Keratinocyte (primary cell): ENCODE measurements at regions not wholly inside any gene's neighbourhood (a gene's known extent, or its start where the extent isn't known, plus 50 kb on each side); places are given as distances from the start of the nearest gene placed in this dataset.

Experiments
- EZH2 ChIP-seq: IDR thresholded peaks from one replicate; pipeline ENCODE4 v1.6.1; 2012; ENCODE audit warnings: inconsistent platforms, mild to moderate bottlenecking, low read length, moderate library complexity
- TF ChIP-seq, protein P1 (sequence below), 3 experiments: IDR thresholded peaks in 1 of 3; conservative IDR thresholded peaks in 1 of 3; optimal IDR thresholded peaks in 1 of 3; 2 replicates in 2 of 3; 3 replicates in 1 of 3; pipeline versions ENCODE3 to v1.5.1; 2011; ENCODE audit warnings: low read length in 3 of 3, mild to moderate bottlenecking in 3 of 3, moderate library complexity in 2 of 3, control low read depth in 1 of 3, inconsistent platforms in 1 of 3; ENCODE audit not compliant: insufficient read depth in 2 of 3; ENCODE audit errors: extremely low read depth in 1 of 3

DNA sequence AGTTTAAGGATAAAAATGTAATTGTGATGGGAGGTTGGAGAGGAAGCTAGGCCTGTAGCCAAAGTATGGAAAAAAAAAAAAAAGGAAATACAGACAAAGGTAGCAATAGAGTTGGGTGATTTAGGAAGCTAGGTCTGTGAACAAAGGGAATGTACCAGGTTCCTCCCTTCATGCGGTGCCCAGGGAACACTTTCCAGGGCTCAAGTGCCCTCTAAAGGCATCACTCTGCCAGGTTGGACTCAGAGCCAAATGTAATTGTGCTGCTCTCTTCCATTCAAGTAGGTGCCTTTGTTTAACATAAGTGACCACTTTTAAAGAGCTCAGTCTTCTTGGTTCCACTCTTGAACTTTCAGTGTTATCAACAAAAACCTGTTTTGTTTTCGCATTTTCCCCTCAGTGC, 159.7 kb upstream of the AHI1 start:
- TF ChIP-seq, protein P1, sequence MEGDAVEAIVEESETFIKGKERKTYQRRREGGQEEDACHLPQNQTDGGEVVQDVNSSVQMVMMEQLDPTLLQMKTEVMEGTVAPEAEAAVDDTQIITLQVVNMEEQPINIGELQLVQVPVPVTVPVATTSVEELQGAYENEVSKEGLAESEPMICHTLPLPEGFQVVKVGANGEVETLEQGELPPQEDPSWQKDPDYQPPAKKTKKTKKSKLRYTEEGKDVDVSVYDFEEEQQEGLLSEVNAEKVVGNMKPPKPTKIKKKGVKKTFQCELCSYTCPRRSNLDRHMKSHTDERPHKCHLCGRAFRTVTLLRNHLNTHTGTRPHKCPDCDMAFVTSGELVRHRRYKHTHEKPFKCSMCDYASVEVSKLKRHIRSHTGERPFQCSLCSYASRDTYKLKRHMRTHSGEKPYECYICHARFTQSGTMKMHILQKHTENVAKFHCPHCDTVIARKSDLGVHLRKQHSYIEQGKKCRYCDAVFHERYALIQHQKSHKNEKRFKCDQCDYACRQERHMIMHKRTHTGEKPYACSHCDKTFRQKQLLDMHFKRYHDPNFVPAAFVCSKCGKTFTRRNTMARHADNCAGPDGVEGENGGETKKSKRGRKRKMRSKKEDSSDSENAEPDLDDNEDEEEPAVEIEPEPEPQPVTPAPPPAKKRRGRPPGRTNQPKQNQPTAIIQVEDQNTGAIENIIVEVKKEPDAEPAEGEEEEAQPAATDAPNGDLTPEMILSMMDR (optimal IDR thresholded peaks at IDR 0.05 in 1 of 3, IDR thresholded peaks at IDR 0.05 in 1 of 3, conservative IDR thresholded peaks at IDR 0.05 in 1 of 3; ENCODE audit: extremely low read depth in 1 of 3, insufficient read depth in 2 of 3, low read length in 3 of 3) = no peak
- no peak for TF ChIP-seq EZH2
